ENCODE measurements at regions not wholly inside any gene's neighbourhood (a gene's known extent, or its start where the extent isn't known, plus 50 kb on each side); places are given as distances from the start of the nearest gene placed in this dataset.

- DNase-seq (ENCODE audit: low spot score) (no peak), ATAC-seq (ENCODE audit: low FRiP score) (no peak)
- TF ChIP-seq, protein P1, sequence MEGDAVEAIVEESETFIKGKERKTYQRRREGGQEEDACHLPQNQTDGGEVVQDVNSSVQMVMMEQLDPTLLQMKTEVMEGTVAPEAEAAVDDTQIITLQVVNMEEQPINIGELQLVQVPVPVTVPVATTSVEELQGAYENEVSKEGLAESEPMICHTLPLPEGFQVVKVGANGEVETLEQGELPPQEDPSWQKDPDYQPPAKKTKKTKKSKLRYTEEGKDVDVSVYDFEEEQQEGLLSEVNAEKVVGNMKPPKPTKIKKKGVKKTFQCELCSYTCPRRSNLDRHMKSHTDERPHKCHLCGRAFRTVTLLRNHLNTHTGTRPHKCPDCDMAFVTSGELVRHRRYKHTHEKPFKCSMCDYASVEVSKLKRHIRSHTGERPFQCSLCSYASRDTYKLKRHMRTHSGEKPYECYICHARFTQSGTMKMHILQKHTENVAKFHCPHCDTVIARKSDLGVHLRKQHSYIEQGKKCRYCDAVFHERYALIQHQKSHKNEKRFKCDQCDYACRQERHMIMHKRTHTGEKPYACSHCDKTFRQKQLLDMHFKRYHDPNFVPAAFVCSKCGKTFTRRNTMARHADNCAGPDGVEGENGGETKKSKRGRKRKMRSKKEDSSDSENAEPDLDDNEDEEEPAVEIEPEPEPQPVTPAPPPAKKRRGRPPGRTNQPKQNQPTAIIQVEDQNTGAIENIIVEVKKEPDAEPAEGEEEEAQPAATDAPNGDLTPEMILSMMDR (IDR thresholded peaks at IDR 0.05) = no peak
These were observed 59.1 kb upstream of the RASGRP1 start for GRCh38 chr15:38623744-38624143.

- TF ChIP-seq, protein P1 (IDR thresholded peaks at IDR 0.05) = no peak
- no peak for ATAC-seq (ENCODE audit: low FRiP score)
- DNase-seq (ENCODE audit: low spot score) = no peak
These were observed 59.9 kb upstream of the RASGRP1 start for GRCh38 chr15:38624244-38625205.

DNA sequence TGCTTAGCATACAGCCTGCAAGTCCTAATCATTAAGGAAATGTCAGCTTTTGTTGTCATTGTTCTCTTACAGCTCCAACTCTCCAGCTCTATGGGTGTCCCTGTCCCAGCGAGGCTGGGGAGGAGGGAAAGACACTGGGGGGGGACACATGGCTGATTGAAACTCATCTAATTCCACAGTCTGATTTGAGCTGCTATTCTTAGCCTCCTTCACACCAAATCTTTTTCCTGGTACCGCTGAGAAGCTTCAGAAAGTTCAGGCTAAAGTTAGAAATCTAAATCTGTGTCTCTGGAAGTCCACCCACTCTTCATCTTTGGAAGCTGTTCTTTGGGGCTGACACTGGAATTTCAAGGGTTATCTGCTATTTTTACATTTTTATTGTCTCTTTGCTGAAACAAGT, 61.3 kb upstream of the RASGRP1 start:
- no peak for DNase-seq (ENCODE audit: low spot score)
- TF ChIP-seq, protein P1 (IDR thresholded peaks at IDR 0.05) = no peak
- no peak for ATAC-seq (ENCODE audit: low FRiP score)

DNA sequence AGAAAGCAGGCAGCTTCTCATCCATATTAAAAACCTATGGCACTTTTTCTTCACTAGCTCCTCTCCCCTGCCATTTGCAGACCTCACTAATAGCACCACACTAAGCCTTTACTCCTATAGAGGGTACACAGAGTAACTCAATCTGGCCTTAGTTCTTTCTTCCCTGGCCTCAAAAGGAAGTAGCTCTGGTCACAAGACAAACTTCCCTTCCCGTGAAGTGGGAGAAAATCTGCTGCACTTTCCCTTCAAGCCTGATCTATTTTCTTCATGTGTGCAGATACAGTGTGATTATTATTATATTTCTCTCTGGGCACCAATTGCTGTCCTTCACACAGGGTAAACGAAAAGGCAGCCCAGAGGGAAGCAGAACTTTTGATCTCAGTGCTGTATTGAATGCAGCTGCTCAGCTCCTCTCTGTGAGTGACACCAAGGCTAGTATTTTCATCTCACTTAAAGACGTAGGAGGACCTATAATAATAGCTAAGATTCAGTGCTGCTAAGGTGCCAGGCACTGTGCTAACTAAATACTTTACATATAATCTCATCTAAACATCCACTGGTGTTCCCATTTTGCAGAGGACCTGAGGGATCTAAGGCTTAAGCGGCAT, 61.9 kb upstream of the RASGRP1 start:
- no peak for ATAC-seq (ENCODE audit: low FRiP score)
- no peak for DNase-seq (ENCODE audit: low spot score)
- TF ChIP-seq, protein P1 (IDR thresholded peaks at IDR 0.05) = no peak

GRCh38 chr15:38627689-38628277, 63.2 kb upstream of the RASGRP1 start:
- no peak for ATAC-seq (ENCODE audit: low FRiP score)
- TF ChIP-seq, protein P1 (IDR thresholded peaks at IDR 0.05) = no peak
- DNase-seq (ENCODE audit: low spot score) = no peak

DNA sequence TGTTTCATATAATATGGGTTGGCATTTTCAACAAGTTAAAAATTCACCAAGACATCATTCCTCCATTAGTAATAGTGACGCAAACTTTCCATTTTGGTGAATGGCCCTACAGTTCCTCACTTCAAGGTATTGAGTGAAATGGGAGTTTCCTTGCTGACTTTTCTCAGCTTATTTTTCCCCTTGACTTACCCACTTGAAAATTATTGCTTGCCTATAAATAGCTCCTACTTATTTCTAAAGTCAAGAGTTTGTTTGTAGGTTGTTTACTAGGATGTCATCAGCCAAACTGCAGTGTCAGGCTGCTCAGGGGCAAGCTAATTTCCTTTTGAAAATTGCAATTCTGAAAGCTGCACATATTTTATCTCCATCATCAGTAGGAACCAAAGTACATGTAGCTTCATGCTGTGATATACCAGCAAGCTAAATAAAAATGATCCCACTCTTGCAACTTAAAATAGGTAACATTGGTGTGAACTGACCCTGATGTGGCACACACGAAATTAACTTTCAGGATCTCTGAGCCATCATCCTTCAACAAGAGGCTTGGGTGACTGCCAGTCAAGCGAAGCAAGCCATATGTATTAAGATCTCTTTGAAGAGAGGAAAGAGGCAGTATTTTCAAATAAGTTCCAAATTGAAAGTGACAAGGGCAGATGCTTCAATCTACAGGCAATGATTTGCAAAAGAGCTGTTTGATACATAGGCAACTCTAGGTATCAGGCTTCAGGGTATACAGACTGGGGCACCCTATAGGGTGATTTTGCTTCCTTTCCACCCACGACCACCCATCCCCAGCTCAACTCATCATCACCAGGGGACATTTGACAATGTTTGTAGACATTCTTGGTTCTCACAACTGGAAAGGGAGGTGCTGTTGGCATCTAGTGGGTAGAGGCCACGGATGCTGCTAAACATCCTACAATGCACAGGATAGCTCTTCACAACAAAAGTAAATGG, 66.8 kb upstream of the RASGRP1 start:
- TF ChIP-seq, protein P1 (IDR thresholded peaks at IDR 0.05) = no peak
- no peak for ATAC-seq (ENCODE audit: low FRiP score)

More for the DNA sequence above, 66.8 kb upstream of the RASGRP1 start:
- no peak for DNase-seq (ENCODE audit: low spot score)
